Suprapubic skin (tissue), 4 donors: ENCODE measurements at regions not wholly inside any gene's neighbourhood (a gene's known extent, or its start where the extent isn't known, plus 50 kb on each side); places are given as distances from the start of the nearest gene placed in this dataset.

Experiments used
- DNase-seq, 2 donors: peaks; one replicate each; pipeline ENCODE4 v3.0.0-alpha.2; 2019; ENCODE audit warnings: low spot score in 2 of 2
- H3K27ac ChIP-seq: fragments of 200-600 bp; sonication (generic); one replicate; pipeline ENCODE4 v1.5.1; 2019
- H3K27me3 ChIP-seq: fragments of 200-600 bp; sonication (generic); one replicate; pipeline ENCODE4 v1.5.1; 2019
- H3K36me3 ChIP-seq: fragments of 200-600 bp; sonication (generic); one replicate; pipeline ENCODE4 v1.5.1; 2019
- H3K4me1 ChIP-seq: fragments of 200-600 bp; sonication (generic); one replicate; pipeline ENCODE4 v1.5.1; 2019
- H3K4me3 ChIP-seq: fragments of 200-600 bp; sonication (generic); one replicate; pipeline ENCODE4 v1.5.1; 2019; ENCODE audit warnings: mild to moderate bottlenecking
- H3K9me3 ChIP-seq: fragments of 200-600 bp; sonication (generic); one replicate; pipeline ENCODE4 v1.5.1; 2019
- EP300 ChIP-seq: sonication (generic); formaldehyde crosslinking; IDR thresholded peaks from one replicate; pipeline ENCODE4 v1.6.1; 2017; ENCODE audit warnings: antibody characterized with exemption
- POLR2A ChIP-seq, 2 donors: fragments of 450-650 bp; IDR thresholded peaks; one replicate each; pipeline ENCODE4 v1.6.1; 2017; ENCODE audit warnings: antibody characterized with exemption in 2 of 2, mild to moderate bottlenecking in 2 of 2, moderate library complexity in 2 of 2
- POLR2AphosphoS5 ChIP-seq, 3 donors: sonication (generic); formaldehyde crosslinking; IDR thresholded peaks; one replicate each; pipeline ENCODE4 v1.6.1; 2017; ENCODE audit warnings: antibody characterized with exemption in 3 of 3
- WGBS: methylation state at CpG from one replicate; pipeline ENCODE4 v1.1.5; 2018; 5-methylcytosine and 5-hydroxymethylcytosine counted together
- TF ChIP-seq, protein P1 (sequence below), 2 donors: fragments of 200-600 bp in 1 of 2; fragments of 450-650 bp in 1 of 2; sonication (generic) in 1 of 2; IDR thresholded peaks; one replicate each; pipeline ENCODE4 v1.5.1; 2016 to 2019; ENCODE audit warnings: antibody characterized with exemption in 2 of 2, mild to moderate bottlenecking in 1 of 2, moderate library complexity in 1 of 2

GRCh38 chr12:87930033-87930432 lies 99.2 kb downstream of the C12orf50 start:
- no peaks in the 10 kb centered on the region for H3K27me3 ChIP-seq
- no peaks in the 10 kb centered on the region for H3K36me3 ChIP-seq
- no peak for DNase-seq
- no peaks in the 10 kb centered on the region for H3K9me3 ChIP-seq
- H3K4me1 ChIP-seq, result no peaks in the 10 kb centered on the region
- 75% methylated on average over 2 of the region's 2 CpGs for WGBS
- H3K4me3 ChIP-seq, result no peak overlapping the region
- TF ChIP-seq, protein P1, sequence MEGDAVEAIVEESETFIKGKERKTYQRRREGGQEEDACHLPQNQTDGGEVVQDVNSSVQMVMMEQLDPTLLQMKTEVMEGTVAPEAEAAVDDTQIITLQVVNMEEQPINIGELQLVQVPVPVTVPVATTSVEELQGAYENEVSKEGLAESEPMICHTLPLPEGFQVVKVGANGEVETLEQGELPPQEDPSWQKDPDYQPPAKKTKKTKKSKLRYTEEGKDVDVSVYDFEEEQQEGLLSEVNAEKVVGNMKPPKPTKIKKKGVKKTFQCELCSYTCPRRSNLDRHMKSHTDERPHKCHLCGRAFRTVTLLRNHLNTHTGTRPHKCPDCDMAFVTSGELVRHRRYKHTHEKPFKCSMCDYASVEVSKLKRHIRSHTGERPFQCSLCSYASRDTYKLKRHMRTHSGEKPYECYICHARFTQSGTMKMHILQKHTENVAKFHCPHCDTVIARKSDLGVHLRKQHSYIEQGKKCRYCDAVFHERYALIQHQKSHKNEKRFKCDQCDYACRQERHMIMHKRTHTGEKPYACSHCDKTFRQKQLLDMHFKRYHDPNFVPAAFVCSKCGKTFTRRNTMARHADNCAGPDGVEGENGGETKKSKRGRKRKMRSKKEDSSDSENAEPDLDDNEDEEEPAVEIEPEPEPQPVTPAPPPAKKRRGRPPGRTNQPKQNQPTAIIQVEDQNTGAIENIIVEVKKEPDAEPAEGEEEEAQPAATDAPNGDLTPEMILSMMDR (IDR thresholded peaks at IDR 0.05), result no peak
- TF ChIP-seq EP300 (no peak), POLR2AphosphoS5 (IDR thresholded peaks at IDR 0.05) (no peak), POLR2A (IDR thresholded peaks at IDR 0.05) (no peak)
- no peak overlapping the region for H3K27ac ChIP-seq

DNA sequence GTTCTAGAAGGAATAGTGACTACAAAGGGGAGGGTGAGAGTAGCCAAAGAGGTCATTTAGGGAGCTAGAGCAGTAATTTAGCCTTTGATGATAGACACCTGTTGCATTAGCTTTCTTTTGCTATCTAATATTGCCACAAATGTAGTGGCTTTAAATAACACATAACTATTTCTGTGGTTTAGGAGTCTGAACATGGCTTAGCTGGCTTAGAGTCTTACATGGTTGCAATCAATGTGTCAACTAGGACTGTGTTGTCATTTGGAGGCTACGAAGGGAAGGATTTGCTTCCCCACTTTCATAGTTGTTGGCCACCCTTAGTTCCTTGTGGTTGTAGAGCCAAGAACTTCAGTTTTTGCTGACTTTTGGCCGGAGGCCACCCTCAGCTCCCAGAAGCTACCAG lies 99.9 kb downstream of the C12orf50 start:
- Histone ChIP-seq H3K27ac (no peak overlapping the region), H3K4me3 (no peak overlapping the region), H3K36me3 (no peaks in the 10 kb centered on the region), H3K27me3 (no peaks in the 10 kb centered on the region), H3K4me1 (no peaks in the 10 kb centered on the region), H3K9me3 (no peaks in the 10 kb centered on the region)
- TF ChIP-seq, protein P1 (IDR thresholded peaks at IDR 0.05), result no peak
- TF ChIP-seq POLR2A (IDR thresholded peaks at IDR 0.05) (no peak), EP300 (no peak), POLR2AphosphoS5 (IDR thresholded peaks at IDR 0.05) (no peak)
- 90% methylated on average over 2 of the region's 2 CpGs for WGBS
- DNase-seq, result no peak

DNA sequence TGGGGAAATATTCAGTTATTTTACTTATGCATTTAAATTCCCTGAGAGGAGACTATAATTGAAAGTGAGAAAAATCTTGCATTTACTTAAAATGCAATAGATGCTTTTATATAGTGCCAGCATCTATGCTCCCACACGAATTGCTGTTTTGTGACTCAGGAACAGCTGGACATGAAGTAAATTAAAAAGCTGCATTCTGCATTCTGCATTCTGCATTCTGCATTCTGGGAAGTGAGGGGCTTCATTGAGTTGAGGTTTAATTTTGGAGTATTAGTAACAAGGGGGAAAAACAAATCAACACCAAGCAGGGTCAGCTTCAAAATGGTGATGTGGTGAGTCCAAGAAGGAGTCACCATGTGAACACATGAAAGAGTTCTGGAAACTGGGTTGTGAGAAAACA lies 101.2 kb downstream of the C12orf50 start:
- no peaks in the 10 kb centered on the region for H3K4me1 ChIP-seq
- 33% methylated on average over 1 of the region's 1 CpG for WGBS
- H3K27me3 ChIP-seq, result no peaks in the 10 kb centered on the region
- H3K4me3 ChIP-seq, result no peak overlapping the region
- no peaks in the 10 kb centered on the region for H3K9me3 ChIP-seq
- no peaks in the 10 kb centered on the region for H3K36me3 ChIP-seq
- no peak overlapping the region for H3K27ac ChIP-seq
- no peak for DNase-seq
- no peak for TF ChIP-seq POLR2AphosphoS5 (IDR thresholded peaks at IDR 0.05)

GRCh38 chr12:87925021-87925420 lies 104.2 kb downstream of the C12orf50 start:
- WGBS, result 49% methylated on average over 2 of the region's 2 CpGs
- Histone ChIP-seq H3K27me3 (no peaks in the 10 kb centered on the region), H3K27ac (no peak overlapping the region), H3K4me1 (no peaks in the 10 kb centered on the region), H3K36me3 (no peaks in the 10 kb centered on the region), H3K4me3 (no peak overlapping the region), H3K9me3 (no peaks in the 10 kb centered on the region)
- DNase-seq, result no peak
- TF ChIP-seq EP300 (no peak), POLR2A (IDR thresholded peaks at IDR 0.05) (no peak), POLR2AphosphoS5 (IDR thresholded peaks at IDR 0.05) (no peak)
- TF ChIP-seq, protein P1 (IDR thresholded peaks at IDR 0.05), result no peak

- Histone ChIP-seq H3K27me3 (no peaks in the 10 kb centered on the region), H3K9me3 (no peaks in the 10 kb centered on the region), H3K4me1 (no peaks in the 10 kb centered on the region), H3K36me3 (no peaks in the 10 kb centered on the region), H3K4me3 (no peak overlapping the region), H3K27ac (no peak overlapping the region)
- TF ChIP-seq POLR2A (IDR thresholded peaks at IDR 0.05) (no peak), EP300 (no peak), POLR2AphosphoS5 (IDR thresholded peaks at IDR 0.05) (no peak)
- TF ChIP-seq, protein P1 (IDR thresholded peaks at IDR 0.05), result no peak
- DNase-seq, result no peak
These were observed 105.1 kb downstream of the C12orf50 start for GRCh38 chr12:87924149-87924548.

GRCh38 chr12:87923361-87923760 lies 105.8 kb downstream of the C12orf50 start:
- H3K9me3 ChIP-seq, result no peaks in the 10 kb centered on the region
- no peaks in the 10 kb centered on the region for H3K27me3 ChIP-seq
- H3K27ac ChIP-seq, result no peak overlapping the region
- H3K4me1 ChIP-seq, result no peaks in the 10 kb centered on the region
- TF ChIP-seq EP300 (no peak), POLR2A (IDR thresholded peaks at IDR 0.05) (no peak), POLR2AphosphoS5 (IDR thresholded peaks at IDR 0.05) (no peak)
- TF ChIP-seq, protein P1 (IDR thresholded peaks at IDR 0.05), result no peak
- no peak overlapping the region for H3K4me3 ChIP-seq
- no peaks in the 10 kb centered on the region for H3K36me3 ChIP-seq
- 77% methylated on average over 3 of the region's 3 CpGs for WGBS
- DNase-seq, result no peak
